Trophoblast cell (in vitro differentiated cells and primary cell): ENCODE measurements at regions not wholly inside any gene's neighbourhood (a gene's known extent, or its start where the extent isn't known, plus 50 kb on each side); places are given as distances from the start of the nearest gene placed in this dataset.

Experiments used
- DNase-seq, 2 donors: peaks; one replicate each; pipeline ENCODE4 v3.0.0-alpha.2; 2016
- H2AFZ ChIP-seq: 2 replicates; pipeline ENCODE4 v1.6.1; 2013; ENCODE audit warnings: low read length, moderate library complexity, mild to moderate bottlenecking; ENCODE audit not compliant: insufficient read depth, poor library complexity
- H2AK5ac ChIP-seq: 2 replicates; pipeline ENCODE4 v1.6.1; 2013; ENCODE audit warnings: mild to moderate bottlenecking, low read length
- H2BK120ac ChIP-seq: 2 replicates; pipeline ENCODE4 v1.6.1; 2013; ENCODE audit warnings: low read length, mild to moderate bottlenecking, moderate library complexity; ENCODE audit not compliant: insufficient read depth, poor library complexity
- H2BK12ac ChIP-seq: 2 replicates; pipeline ENCODE4 v1.6.1; 2013; ENCODE audit warnings: mild to moderate bottlenecking, low read length, moderate library complexity
- H2BK5ac ChIP-seq: 2 replicates; pipeline ENCODE4 v1.6.1; 2013; ENCODE audit warnings: low read length, low read depth, moderate library complexity, mild to moderate bottlenecking; ENCODE audit not compliant: poor library complexity
- H3K14ac ChIP-seq: 2 replicates; pipeline ENCODE4 v1.6.1; 2013; ENCODE audit warnings: mild to moderate bottlenecking, low read length
- H3K18ac ChIP-seq: 2 replicates; pipeline ENCODE4 v1.6.1; 2013; ENCODE audit warnings: mild to moderate bottlenecking, low read length
- H3K23ac ChIP-seq: 2 replicates; pipeline ENCODE4 v1.6.1; 2013; ENCODE audit warnings: low read length
- H3K27ac ChIP-seq: 2 replicates; pipeline ENCODE4 v1.5.1; 2013; ENCODE audit warnings: low read depth, mild to moderate bottlenecking, inconsistent platforms, low read length, moderate library complexity
- H3K27me3 ChIP-seq: 2 replicates; pipeline ENCODE4 v1.6.1; 2013; ENCODE audit warnings: inconsistent platforms, mild to moderate bottlenecking, low read length, moderate library complexity; ENCODE audit not compliant: insufficient read depth
- H3K36me3 ChIP-seq, 2 experiments: 1 replicate in 1 of 2; 2 replicates in 1 of 2; pipeline ENCODE4 v1.6.1; 2013; ENCODE audit warnings: low read length in 2 of 2, mild to moderate bottlenecking in 2 of 2, moderate library complexity in 1 of 2; ENCODE audit not compliant: insufficient read depth in 2 of 2, control insufficient read depth in 1 of 2
- H3K4ac ChIP-seq: 2 replicates; pipeline ENCODE4 v1.6.1; 2013; ENCODE audit warnings: low read depth, mild to moderate bottlenecking, low read length, moderate library complexity
- H3K4me1 ChIP-seq, 2 experiments: 1 replicate in 1 of 2; 2 replicates in 1 of 2; pipeline ENCODE4 v1.6.1; 2013; ENCODE audit warnings: low read length in 2 of 2, mild to moderate bottlenecking in 2 of 2, moderate library complexity in 1 of 2; ENCODE audit not compliant: insufficient read depth in 2 of 2, control insufficient read depth in 1 of 2
- H3K4me2 ChIP-seq: 2 replicates; pipeline ENCODE4 v1.6.1; 2013; ENCODE audit warnings: inconsistent platforms, mild to moderate bottlenecking, low read length, moderate library complexity
- H3K4me3 ChIP-seq: 2 replicates; pipeline ENCODE4 v1.5.1; 2013; ENCODE audit warnings: mild to moderate bottlenecking, low read depth, low read length, inconsistent platforms
- H3K79me1 ChIP-seq: one replicate; pipeline ENCODE4 v1.6.1; 2013; ENCODE audit warnings: low read length
- H3K79me2 ChIP-seq: 2 replicates; pipeline ENCODE4 v1.6.1; 2013; ENCODE audit warnings: low read length, mild to moderate bottlenecking; ENCODE audit not compliant: control insufficient read depth, insufficient read depth, poor library complexity
- H3K9ac ChIP-seq: 2 replicates; pipeline ENCODE4 v1.6.1; 2013; ENCODE audit warnings: mild to moderate bottlenecking, low read length
- H3K9me3 ChIP-seq: 2 replicates; pipeline ENCODE4 v1.6.1; 2013; ENCODE audit warnings: low read depth, mild to moderate bottlenecking, control low read depth, inconsistent platforms, low read length; ENCODE audit not compliant: insufficient read depth
- H4K12ac ChIP-seq: 2 replicates; pipeline ENCODE4 v1.6.1; 2013; ENCODE audit warnings: low read depth, mild to moderate bottlenecking, low read length, moderate library complexity
- H4K8ac ChIP-seq: 2 replicates; pipeline ENCODE4 v1.6.1; 2013; ENCODE audit warnings: low read depth, mild to moderate bottlenecking, low read length, moderate library complexity
- H4K91ac ChIP-seq: one replicate; pipeline ENCODE4 v1.6.1; 2013; ENCODE audit warnings: low read depth, mild to moderate bottlenecking, low read length, moderate library complexity
- WGBS: extraction: QIAGEN DNeasy Blood & Tissue Kit; methylation state at CpG from one replicate; pipeline ENCODE4 v1.1.7; 2013; ENCODE audit warnings: missing lambda C conversion rate; ENCODE audit not compliant: insufficient read length, insufficient coverage; ENCODE audit errors: extremely low coverage; 5-methylcytosine and 5-hydroxymethylcytosine counted together

GRCh38 chr10:4144817-4145216 lies 359.8 kb upstream of the KLF6 start:
- H3K36me3 ChIP-seq: no peaks in the 10 kb centered on the region
- H3K4me2 ChIP-seq: no peak overlapping the region
- H4K91ac ChIP-seq: no peak overlapping the region
- H3K4me3 ChIP-seq: no peak overlapping the region
- H3K27me3 ChIP-seq: no peaks in the 10 kb centered on the region
- H3K4ac ChIP-seq: no peak overlapping the region
- H3K14ac ChIP-seq: no peak overlapping the region
- no peak overlapping the region for H2BK5ac ChIP-seq
- H2BK12ac ChIP-seq: no peak overlapping the region
- H3K18ac ChIP-seq: no peak overlapping the region
- H3K9me3 ChIP-seq: no peaks in the 10 kb centered on the region
- DNase-seq: no peak
- no peak overlapping the region for H4K12ac ChIP-seq
- no peaks in the 10 kb centered on the region for H3K79me2 ChIP-seq
- no peak overlapping the region for H2AFZ ChIP-seq
- no peak overlapping the region for H3K27ac ChIP-seq
- H2BK120ac ChIP-seq: no peak overlapping the region
- H3K79me1 ChIP-seq: no peaks in the 10 kb centered on the region
- no peak overlapping the region for H2AK5ac ChIP-seq
- H4K8ac ChIP-seq: no peak overlapping the region
- no peak overlapping the region for H3K9ac ChIP-seq
- no peak overlapping the region for H3K23ac ChIP-seq
- peaks cover 0 to 2% of the 10 kb centered on the region in 2 experiments for H3K4me1 ChIP-seq
- no CpG with 5 or more reads among the region's 6 CpGs for WGBS

- WGBS: no CpG with 5 or more reads among the region's 4 CpGs
- Histone ChIP-seq H4K91ac (no peak overlapping the region), H4K8ac (no peak overlapping the region), H3K27me3 (no peaks in the 10 kb centered on the region), H3K27ac (no peak overlapping the region), H3K4ac (no peak overlapping the region), H3K4me3 (no peak overlapping the region), H2BK12ac (no peak overlapping the region), H3K36me3 (no peaks in the 10 kb centered on the region), H2BK5ac (no peak overlapping the region), H3K23ac (no peak overlapping the region), H3K9ac (no peak overlapping the region), H3K4me1 (peaks cover 0 to 2% of the 10 kb centered on the region in 2 experiments), H3K14ac (no peak overlapping the region), H2AK5ac (no peak overlapping the region), H2AFZ (no peak overlapping the region), H3K9me3 (no peaks in the 10 kb centered on the region), H4K12ac (no peak overlapping the region), H3K79me1 (no peaks in the 10 kb centered on the region), H3K79me2 (no peaks in the 10 kb centered on the region), H3K18ac (no peak overlapping the region), H2BK120ac (no peak overlapping the region), H3K4me2 (no peak overlapping the region)
- DNase-seq: peak in 1 of 2 donors; percentile 21
These were observed 356.5 kb upstream of the KLF6 start for GRCh38 chr10:4141471-4141870.

GRCh38 chr10:4138146-4138721 lies 353.2 kb upstream of the KLF6 start:
- Histone ChIP-seq H2BK5ac (no peak overlapping the region), H2BK12ac (no peak overlapping the region), H2BK120ac (no peak overlapping the region), H3K4me3 (no peak overlapping the region), H3K36me3 (no peaks in the 10 kb centered on the region), H3K23ac (no peak overlapping the region), H3K18ac (no peak overlapping the region), H3K9me3 (no peaks in the 10 kb centered on the region), H3K27ac (no peak overlapping the region), H3K4me2 (no peak overlapping the region), H4K91ac (no peak overlapping the region), H3K4ac (no peak overlapping the region), H2AK5ac (no peak overlapping the region), H3K9ac (no peak overlapping the region), H3K79me2 (no peaks in the 10 kb centered on the region), H3K27me3 (no peaks in the 10 kb centered on the region), H3K14ac (no peak overlapping the region), H4K8ac (no peak overlapping the region), H3K4me1 (peaks cover 0 to 4% of the 10 kb centered on the region in 2 experiments), H4K12ac (no peak overlapping the region), H2AFZ (no peak overlapping the region), H3K79me1 (no peaks in the 10 kb centered on the region)
- peak in 1 of 2 donors; percentile 28 for DNase-seq
- WGBS: no CpG with 5 or more reads among the region's 3 CpGs

GRCh38 chr10:4137299-4137698 lies 352.3 kb upstream of the KLF6 start:
- no peak overlapping the region for H2BK120ac ChIP-seq
- H2BK5ac ChIP-seq: no peak overlapping the region
- H3K4ac ChIP-seq: no peak overlapping the region
- H2BK12ac ChIP-seq: no peak overlapping the region
- H4K91ac ChIP-seq: no peak overlapping the region
- H3K79me1 ChIP-seq: peaks cover 1% of the 10 kb centered on the region
- H3K27ac ChIP-seq: no peak overlapping the region
- no peak overlapping the region for H3K4me2 ChIP-seq
- no peak overlapping the region for H3K9ac ChIP-seq
- no peak overlapping the region for H2AFZ ChIP-seq
- peaks cover 1% of the 10 kb centered on the region for H3K9me3 ChIP-seq
- H3K36me3 ChIP-seq: no peaks in the 10 kb centered on the region
- no peak overlapping the region for H2AK5ac ChIP-seq
- H3K18ac ChIP-seq: no peak overlapping the region
- H3K4me3 ChIP-seq: no peak overlapping the region
- H3K23ac ChIP-seq: no peak overlapping the region
- peaks cover 4 to 5% of the 10 kb centered on the region in 2 experiments for H3K4me1 ChIP-seq
- H3K27me3 ChIP-seq: no peaks in the 10 kb centered on the region
- no peak overlapping the region for H3K14ac ChIP-seq
- no peak overlapping the region for H4K8ac ChIP-seq
- no peak for DNase-seq
- H3K79me2 ChIP-seq: no peaks in the 10 kb centered on the region
- no peak overlapping the region for H4K12ac ChIP-seq
- WGBS: no CpG with 5 or more reads among the region's 4 CpGs
